Sigmoid colon (tissue), 4 donors: ENCODE measurements at regions not wholly inside any gene's neighbourhood (a gene's known extent, or its start where the extent isn't known, plus 50 kb on each side); places are given as distances from the start of the nearest gene placed in this dataset.

Experiments
- CTCF ChIP-seq, 4 experiments: fragments of 450-650 bp in 3 of 4; fragments of 200-600 bp in 1 of 4; IDR thresholded peaks; one replicate each; pipeline ENCODE4 v1.5.1; 2016 to 2019; ENCODE audit warnings: antibody characterized with exemption in 4 of 4, mild to moderate bottlenecking in 3 of 4, moderate library complexity in 2 of 4
- EP300 ChIP-seq, 4 donors: sonication (generic); formaldehyde crosslinking; IDR thresholded peaks; one replicate each; pipeline ENCODE4 v1.6.1; 2017; ENCODE audit warnings: antibody characterized with exemption in 4 of 4
- POLR2A ChIP-seq, 2 donors: fragments of 450-650 bp; IDR thresholded peaks; one replicate each; pipeline ENCODE4 v1.6.1; 2016; ENCODE audit warnings: antibody characterized with exemption in 2 of 2, mild to moderate bottlenecking in 2 of 2, moderate library complexity in 2 of 2
- POLR2AphosphoS5 ChIP-seq, 4 donors: sonication (generic); formaldehyde crosslinking; IDR thresholded peaks; one replicate each; pipeline ENCODE4 v1.6.1; 2017; ENCODE audit warnings: antibody characterized with exemption in 4 of 4

- TF ChIP-seq POLR2AphosphoS5 (IDR thresholded peaks at IDR 0.05) (no peak), POLR2A (IDR thresholded peaks at IDR 0.05) (no peak), CTCF (IDR thresholded peaks at IDR 0.05) (no peak), EP300 (IDR thresholded peaks at IDR 0.05) (no peak)
These were observed 50.5 kb upstream of the CSPG4 start for GRCh38 chr15:75763137-75763611.
